ENCODE measurements at regions not wholly inside any gene's neighbourhood (a gene's known extent, or its start where the extent isn't known, plus 50 kb on each side); places are given as distances from the start of the nearest gene placed in this dataset.
"Not testable (repeated sequence)": the region's sequence is repeated elsewhere in the genome, so short reads cannot be mapped to it uniquely, and the experiment has no call there.

- Histone ChIP-seq H3K27me3 (no peaks in the 10 kb centered on the region), H3K9me3 (no peaks in the 10 kb centered on the region), H3K4me3 (no peak overlapping the region), H3K4me1 (no peaks in the 10 kb centered on the region), H3K27ac (no peak overlapping the region), H3K36me3 (no peaks in the 10 kb centered on the region)
- TF ChIP-seq CTCF (IDR thresholded peaks at IDR 0.05) (no peak), POLR2A (IDR thresholded peaks at IDR 0.05) (no peak)
- WGBS, 2 donors = 82 to 92% methylated on average over 4 of the region's 4 CpGs
- intact Hi-C loops (cut with DNase I) = no loop called here
- no peak for DNase-seq
Observed at GRCh38 chr7:106499897-106500296, 161.1 kb downstream of the CCDC71L start.

GRCh38 chr7:106498005-106498404 is 163.0 kb downstream of the CCDC71L start:
- 60 to 69% methylated on average over 2 of the region's 2 CpGs for WGBS, 2 donors
- H3K9me3 ChIP-seq; intact Hi-C loops (cut with DNase I); H3K27me3 ChIP-seq; DNase-seq; H3K36me3 ChIP-seq; H3K27ac ChIP-seq; H3K4me1 ChIP-seq; H3K4me3 ChIP-seq: not testable (repeated sequence)

- H3K4me3 ChIP-seq = no peak overlapping the region
- intact Hi-C loops (cut with DNase I) = no loop called here
- 66 to 70% methylated on average over 2 to 4 of the region's 9 CpGs for WGBS, 2 donors
- H3K36me3 ChIP-seq = no peaks in the 10 kb centered on the region
- no peaks in the 10 kb centered on the region for H3K4me1 ChIP-seq
- H3K27ac ChIP-seq = no peak overlapping the region
- no peak for DNase-seq
- H3K9me3 ChIP-seq = no peaks in the 10 kb centered on the region
- H3K27me3 ChIP-seq = no peaks in the 10 kb centered on the region
- TF ChIP-seq CTCF (IDR thresholded peaks at IDR 0.05) (no peak), POLR2A (IDR thresholded peaks at IDR 0.05) (no peak)
Observed at GRCh38 chr7:106493041-106493731, 167.8 kb downstream of the CCDC71L start.

GRCh38 chr7:106488465-106488864 is 172.5 kb downstream of the CCDC71L start:
- Histone ChIP-seq H3K27me3 (no peaks in the 10 kb centered on the region), H3K4me3 (no peak overlapping the region), H3K27ac (no peak overlapping the region), H3K4me1 (peaks cover 0 to 30% (median 24%) of the 10 kb centered on the region in 3 donors), H3K9me3 (no peaks in the 10 kb centered on the region), H3K36me3 (no peaks in the 10 kb centered on the region)
- 62 to 79% methylated on average over 4 to 5 of the region's 5 CpGs for WGBS, 2 donors
- DNase-seq = no peak
- TF ChIP-seq POLR2A (IDR thresholded peaks at IDR 0.05) = no peak
- no peak for TF ChIP-seq CTCF (IDR thresholded peaks at IDR 0.05)
- intact Hi-C loops (cut with DNase I) = no loop called here

- Histone ChIP-seq H3K9me3 (no peaks in the 10 kb centered on the region), H3K27ac (no peak overlapping the region), H3K4me3 (no peak overlapping the region), H3K36me3 (no peaks in the 10 kb centered on the region), H3K27me3 (no peaks in the 10 kb centered on the region), H3K4me1 (peaks cover 0 to 30% (median 24%) of the 10 kb centered on the region in 3 donors)
- no peak for DNase-seq
- intact Hi-C loops (cut with DNase I) = no loop called here
- no peak for TF ChIP-seq CTCF (IDR thresholded peaks at IDR 0.05)
- TF ChIP-seq POLR2A (IDR thresholded peaks at IDR 0.05) = no peak
Observed at GRCh38 chr7:106487892-106488291, 173.1 kb downstream of the CCDC71L start.

- no peaks in the 10 kb centered on the region for H3K27me3 ChIP-seq
- peak overlapping the region; percentile 62 to 82 (median 76) for H3K27ac ChIP-seq
- H3K9me3 ChIP-seq = no peaks in the 10 kb centered on the region
- intact Hi-C loops (cut with DNase I) = no loop called here
- no peak overlapping the region for H3K4me3 ChIP-seq
- TF ChIP-seq CTCF (IDR thresholded peaks at IDR 0.05) = no peak
- no peak for TF ChIP-seq POLR2A (IDR thresholded peaks at IDR 0.05)
- peaks cover 0 to 30% (median 24%) of the 10 kb centered on the region in 3 donors for H3K4me1 ChIP-seq
- H3K36me3 ChIP-seq = no peaks in the 10 kb centered on the region
- no peak for DNase-seq
- 39 to 59% methylated on average over 3 of the region's 3 CpGs for WGBS, 2 donors
Observed at GRCh38 chr7:106486331-106486730, 174.6 kb downstream of the CCDC71L start.
